ENCODE measurements at regions not wholly inside any gene's neighbourhood (a gene's known extent, or its start where the extent isn't known, plus 50 kb on each side); places are given as distances from the start of the nearest gene placed in this dataset.

GRCh38 chr9:28166179-28166578 lies 592.9 kb upstream of the C9orf72 start:
- ATAC-seq (no peak), DNase-seq (ENCODE audit: low read depth, low spot score) (no peak)
- H3K4me1 ChIP-seq (ENCODE audit: control insufficient read depth in 1 of 2, insufficient read depth in 2 of 2, low read length in 2 of 2), result no peaks in the 10 kb centered on the region
- ChIA-PET RAD21 (ENCODE audit: low non-redundant PET in 1 of 2, low total read pairs in 2 of 2, uncharacterized antibody in 2 of 2, unreplicated experiment in 2 of 2) (no interaction called here), CTCF (no interaction called here), POLR2A (no interaction called here)
- no peak overlapping the region for H3K4me3 ChIP-seq (replicated peaks in 1 of 2; ENCODE audit: low read depth in 1 of 2, low read length in 2 of 2)
- H3K9ac ChIP-seq (ENCODE audit: low read length), result no peak overlapping the region
- no TSS peak for BruUV-seq (replicated peaks)
- peaks cover 0 to 3% of the 10 kb centered on the region in 2 experiments; a peak in 2 of 4 replicates for H3K9me3 ChIP-seq (ENCODE audit: control insufficient read depth in 1 of 2, insufficient read depth in 1 of 2, low read depth in 1 of 2, low read length in 2 of 2)
- intact Hi-C loops (cut with micrococcal nuclease), result no loop called here
- no peaks in the 10 kb centered on the region for H3K36me3 ChIP-seq (ENCODE audit: control insufficient read depth in 1 of 2, insufficient read depth in 2 of 2, low read length in 2 of 2)
- H4K20me1 ChIP-seq (ENCODE audit: insufficient read depth), result no peaks in the 10 kb centered on the region
- no peaks in the 10 kb centered on the region for H3K79me2 ChIP-seq (ENCODE audit: insufficient read depth, low read length)
- no peaks in the 10 kb centered on the region for H3K9me2 ChIP-seq (ENCODE audit: insufficient read depth)
- H3K4me2 ChIP-seq (ENCODE audit: low read length), result no peak overlapping the region
- H2AFZ ChIP-seq (ENCODE audit: low read depth, low read length, poor library complexity, severe bottlenecking), result no peak overlapping the region
- H3K27ac ChIP-seq (ENCODE audit: low read depth, low read length), result no peak overlapping the region
- no peaks in the 10 kb centered on the region for H3K27me3 ChIP-seq (ENCODE audit: insufficient read depth, low read length)
- TF ChIP-seq SRF (IDR thresholded peaks at IDR 0.05; ENCODE audit: low read depth) (no peak), ZFX (IDR thresholded peaks at IDR 0.05) (no peak), FOSL1 (IDR thresholded peaks at IDR 0.05; ENCODE audit: low read depth) (no peak), ZNF274 (IDR thresholded peaks at IDR 0.05; ENCODE audit: low read depth, low read length) (no peak), RAD21 (IDR thresholded peaks at IDR 0.05; ENCODE audit: low read depth) (no peak), EGR1 (IDR thresholded peaks at IDR 0.05; ENCODE audit: low read depth) (no peak), EZH2 (IDR thresholded peaks at IDR 0.05) (no peak)

- ChIA-PET CTCF (no interaction called here), RAD21 (ENCODE audit: low non-redundant PET in 1 of 2, low total read pairs in 2 of 2, uncharacterized antibody in 2 of 2, unreplicated experiment in 2 of 2) (no interaction called here), POLR2A (no interaction called here)
- TF ChIP-seq ZFX (IDR thresholded peaks at IDR 0.05) (no peak), EZH2phosphoT487 (IDR thresholded peaks at IDR 0.05; ENCODE audit: borderline replicate concordance) (no peak), TCF7L2 (IDR thresholded peaks at IDR 0.05; ENCODE audit: borderline replicate concordance, extremely low read depth, insufficient read depth, insufficient read length) (no peak), POLR2AphosphoS5 (IDR thresholded peaks at IDR 0.05; ENCODE audit: low read depth, low read length) (no peak), EGR1 (IDR thresholded peaks at IDR 0.05; ENCODE audit: low read depth) (no peak), ZBTB33 (IDR thresholded peaks at IDR 0.05; ENCODE audit: extremely low read depth, insufficient replicate concordance, low read length) (no peak), ATF3 (IDR thresholded peaks at IDR 0.05) (no peak), RAD21 (IDR thresholded peaks at IDR 0.05; ENCODE audit: low read depth) (no peak), EZH2 (IDR thresholded peaks at IDR 0.05) (no peak)
- Histone ChIP-seq H4K20me1 (ENCODE audit: insufficient read depth) (no peaks in the 10 kb centered on the region), H3K27ac (ENCODE audit: low read depth, low read length) (no peak overlapping the region), H3K27me3 (ENCODE audit: insufficient read depth, low read length) (no peaks in the 10 kb centered on the region), H3K4me3 (replicated peaks in 1 of 2; ENCODE audit: low read depth in 1 of 2, low read length in 2 of 2) (no peak overlapping the region), H2AFZ (ENCODE audit: low read depth, low read length, poor library complexity, severe bottlenecking) (no peak overlapping the region), H3K9me3 (ENCODE audit: control insufficient read depth in 1 of 2, insufficient read depth in 1 of 2, low read depth in 1 of 2, low read length in 2 of 2) (peaks cover 4 to 5% of the 10 kb centered on the region in 2 experiments; a peak in 3 of 4 replicates), H3K9ac (ENCODE audit: low read length) (no peak overlapping the region), H3K79me2 (ENCODE audit: insufficient read depth, low read length) (no peaks in the 10 kb centered on the region), H3K36me3 (ENCODE audit: control insufficient read depth in 1 of 2, insufficient read depth in 2 of 2, low read length in 2 of 2) (no peaks in the 10 kb centered on the region), H3K9me2 (ENCODE audit: insufficient read depth) (no peaks in the 10 kb centered on the region), H3K4me1 (ENCODE audit: control insufficient read depth in 1 of 2, insufficient read depth in 2 of 2, low read length in 2 of 2) (no peaks in the 10 kb centered on the region), H3K4me2 (ENCODE audit: low read length) (no peak overlapping the region)
- intact Hi-C loops (cut with micrococcal nuclease), result no loop called here
- ATAC-seq, result no peak
- no peak for DNase-seq (ENCODE audit: low read depth, low spot score)
- no TSS peak for BruUV-seq (replicated peaks)
Observed at GRCh38 chr9:28177142-28177541, 603.9 kb upstream of the C9orf72 start.
